ENCODE measurements at regions not wholly inside any gene's neighbourhood (a gene's known extent, or its start where the extent isn't known, plus 50 kb on each side); places are given as distances from the start of the nearest gene placed in this dataset.

- Histone ChIP-seq H3K4me3 (ENCODE audit: low read length in 2 of 2) (peak overlapping the region in 1 of 2 donors; percentile 21), H3K27me3 (ENCODE audit: insufficient read depth, low read length) (no peaks in the 10 kb centered on the region), H3K36me3 (ENCODE audit: insufficient read depth, low read length) (no peaks in the 10 kb centered on the region), H3K27ac (ENCODE audit: low read depth, low read length) (peak overlapping the region; percentile 73), H3K9me3 (ENCODE audit: control insufficient read depth in 1 of 2, low read length in 2 of 2) (no peaks in the 10 kb centered on the region), H3K4me1 (ENCODE audit: insufficient read depth, low read length) (peaks cover 85% of the 10 kb centered on the region)
- DNase-seq, result peak in 1 of 5 donors; percentile 13
- peaks cover 57 to 82% (median 68%) of the 10 kb centered on the region in 4 donors for H3K4me1 Mint-ChIP-seq
- H3K27me3 Mint-ChIP-seq, result no peaks in the 10 kb centered on the region
- POLR2A ChIA-PET (ENCODE audit: partially characterized antibody), result interaction anchor here (0.6 to 16.0 kb wide), 26 partner anchors 7 to 200 kb away, joined by 3 to 374 read pairs (median 4); partner anchors contain the start of gene ITGA4
- H3K9me3 Mint-ChIP-seq, result peaks cover 0 to 7% (median 3%) of the 10 kb centered on the region in 8 donors
- CTCF ChIA-PET (ENCODE audit: partially characterized antibody), result interaction anchor here (0.5 to 7.4 kb wide), 19 partner anchors 9 to 200 kb away, joined by 3 to 46 read pairs (median 4); partner anchors contain the start of gene ITGA4
- peak overlapping the region; percentile 9 to 87 (median 62) for H3K4me3 Mint-ChIP-seq
- H3K36me3 Mint-ChIP-seq, result peaks cover 0 to 4% of the 10 kb centered on the region in 2 donors
- peak overlapping the region; percentile 88 to 97 (median 92) for H3K27ac Mint-ChIP-seq
- intact Hi-C loops (cut with micrococcal nuclease), result loop anchor here (1.0 to 2.0 kb wide), 3 partner anchors 23 to 179 kb away; no protein-coding TSS in a partner anchor
These were observed 153.0 kb upstream of the ITGA4 start for GRCh38 chr2:181304011-181304844.

- no peaks in the 10 kb centered on the region for H3K36me3 ChIP-seq (ENCODE audit: insufficient read depth, low read length)
- H3K27ac ChIP-seq (ENCODE audit: low read depth, low read length), result peak overlapping the region; percentile 73
- H3K4me1 ChIP-seq (ENCODE audit: insufficient read depth, low read length), result peaks cover 91% of the 10 kb centered on the region
- ChIA-PET CTCF (ENCODE audit: partially characterized antibody) (interaction anchor here (1.2 to 7.4 kb wide), 3 partner anchors 152 to 200 kb away, joined by 4 to 46 read pairs (median 6); partner anchors contain the start of gene ITGA4), POLR2A (ENCODE audit: partially characterized antibody) (interaction anchor here (0.7 to 16.0 kb wide), 20 partner anchors 6 to 201 kb away, joined by 3 to 374 read pairs (median 6); partner anchors contain the start of gene ITGA4)
- peak in 4 of 5 donors; percentile 38 to 71 (median 44) for DNase-seq
- H3K4me3 ChIP-seq (ENCODE audit: low read length in 2 of 2), result peak overlapping the region in 1 of 2 donors; percentile 16
- intact Hi-C loops (cut with micrococcal nuclease), result loop anchor here (1.0 to 5.0 kb wide), 6 partner anchors 25 to 201 kb away; no protein-coding TSS in a partner anchor
- no peaks in the 10 kb centered on the region for H3K9me3 ChIP-seq (ENCODE audit: control insufficient read depth in 1 of 2, low read length in 2 of 2)
- Mint-ChIP-seq H3K4me3 (peak overlapping the region; percentile 64 to 81 (median 72)), H3K9me3 (no peaks in the 10 kb centered on the region), H3K36me3 (peaks cover 0 to 1% of the 10 kb centered on the region in 2 donors), H3K27ac (peak overlapping the region; percentile 88 to 97 (median 92)), H3K4me1 (peaks cover 53 to 80% (median 65%) of the 10 kb centered on the region in 4 donors), H3K27me3 (no peaks in the 10 kb centered on the region)
- no peaks in the 10 kb centered on the region for H3K27me3 ChIP-seq (ENCODE audit: insufficient read depth, low read length)
These were observed 151.7 kb upstream of the ITGA4 start for GRCh38 chr2:181305301-181306123.

- Histone ChIP-seq H3K4me1 (ENCODE audit: insufficient read depth, low read length) (peaks cover 89% of the 10 kb centered on the region), H3K4me3 (ENCODE audit: low read length in 2 of 2) (peak overlapping the region in 1 of 2 donors; percentile 16), H3K27ac (ENCODE audit: low read depth, low read length) (peak overlapping the region; percentile 73), H3K36me3 (ENCODE audit: insufficient read depth, low read length) (no peaks in the 10 kb centered on the region), H3K27me3 (ENCODE audit: insufficient read depth, low read length) (no peaks in the 10 kb centered on the region), H3K9me3 (ENCODE audit: control insufficient read depth in 1 of 2, low read length in 2 of 2) (no peaks in the 10 kb centered on the region)
- H3K4me3 Mint-ChIP-seq, result peak overlapping the region; percentile 28 to 89 (median 70)
- intact Hi-C loops (cut with micrococcal nuclease), result loop anchor here (2.0 to 5.0 kb wide), 3 partner anchors 82 to 129 kb away; no protein-coding TSS in a partner anchor
- CTCF ChIA-PET (ENCODE audit: partially characterized antibody), result interaction anchor here (2.2 to 7.4 kb wide), 2 partner anchors 151 to 181 kb away, joined by 6 to 46 read pairs; partner anchors contain the start of gene ITGA4
- H3K27ac Mint-ChIP-seq, result peak overlapping the region; percentile 88 to 97 (median 92)
- H3K4me1 Mint-ChIP-seq, result peaks cover 43 to 71% (median 56%) of the 10 kb centered on the region in 4 donors
- no peaks in the 10 kb centered on the region for H3K9me3 Mint-ChIP-seq
- no peaks in the 10 kb centered on the region for H3K27me3 Mint-ChIP-seq
- DNase-seq, result peak in 3 of 5 donors; percentile 44 to 48 (median 48)
- POLR2A ChIA-PET (ENCODE audit: partially characterized antibody), result interaction anchor here (1.2 to 16.0 kb wide), 7 partner anchors 31 to 198 kb away, joined by 3 to 374 read pairs (median 13); partner anchors contain the start of gene ITGA4
- no peaks in the 10 kb centered on the region for H3K36me3 Mint-ChIP-seq
These were observed 150.4 kb upstream of the ITGA4 start for GRCh38 chr2:181306785-181307184.

- Mint-ChIP-seq H3K27ac (peak overlapping the region; percentile 88 to 97 (median 92)), H3K4me3 (peak overlapping the region in 7 of 8 donors; percentile 62 to 89 (median 75)), H3K27me3 (no peaks in the 10 kb centered on the region), H3K36me3 (no peaks in the 10 kb centered on the region), H3K9me3 (peaks cover 0 to 1% (median 0%) of the 10 kb centered on the region in 8 donors), H3K4me1 (peaks cover 49 to 77% (median 59%) of the 10 kb centered on the region in 4 donors)
- ChIA-PET POLR2A (ENCODE audit: partially characterized antibody) (interaction anchor here (0.9 to 16.0 kb wide), 9 partner anchors 7 to 183 kb away, joined by 3 to 374 read pairs (median 15); partner anchors contain the start of gene ITGA4), CTCF (ENCODE audit: partially characterized antibody) (interaction anchor here (1.1 to 7.4 kb wide), 7 partner anchors 9 to 203 kb away, joined by 3 to 46 read pairs (median 4); partner anchors contain the start of gene ITGA4)
- Histone ChIP-seq H3K4me3 (ENCODE audit: low read length in 2 of 2) (no peak overlapping the region), H3K4me1 (ENCODE audit: insufficient read depth, low read length) (peaks cover 89% of the 10 kb centered on the region), H3K27me3 (ENCODE audit: insufficient read depth, low read length) (no peaks in the 10 kb centered on the region), H3K9me3 (ENCODE audit: control insufficient read depth in 1 of 2, low read length in 2 of 2) (no peaks in the 10 kb centered on the region), H3K36me3 (ENCODE audit: insufficient read depth, low read length) (no peaks in the 10 kb centered on the region), H3K27ac (ENCODE audit: low read depth, low read length) (peak overlapping the region; percentile 73)
- peak in 1 of 5 donors; percentile 43 for DNase-seq
- intact Hi-C loops (cut with micrococcal nuclease), result loop anchor here (2.0 to 5.0 kb wide), 3 partner anchors 83 to 130 kb away; no protein-coding TSS in a partner anchor
These were observed 149.8 kb upstream of the ITGA4 start for GRCh38 chr2:181307203-181307991.

- no peaks in the 10 kb centered on the region for H3K36me3 ChIP-seq (ENCODE audit: insufficient read depth, low read length)
- H3K27ac ChIP-seq (ENCODE audit: low read depth, low read length), result peak overlapping the region; percentile 73
- no peaks in the 10 kb centered on the region for H3K27me3 ChIP-seq (ENCODE audit: insufficient read depth, low read length)
- H3K4me1 ChIP-seq (ENCODE audit: insufficient read depth, low read length), result peaks cover 96% of the 10 kb centered on the region
- Mint-ChIP-seq H3K27ac (peak overlapping the region; percentile 88 to 97 (median 92)), H3K27me3 (no peaks in the 10 kb centered on the region), H3K9me3 (peaks cover 0 to 1% (median 0%) of the 10 kb centered on the region in 8 donors), H3K4me3 (peak overlapping the region; percentile 45 to 89 (median 82)), H3K4me1 (peaks cover 53 to 86% (median 70%) of the 10 kb centered on the region in 4 donors), H3K36me3 (no peaks in the 10 kb centered on the region)
- peak overlapping the region; percentile 3 to 40 for H3K4me3 ChIP-seq (ENCODE audit: low read length in 2 of 2)
- no peaks in the 10 kb centered on the region for H3K9me3 ChIP-seq (ENCODE audit: control insufficient read depth in 1 of 2, low read length in 2 of 2)
- intact Hi-C loops (cut with micrococcal nuclease), result loop anchor here (5.0 kb wide), 2 partner anchors 83 to 132 kb away; no protein-coding TSS in a partner anchor
- DNase-seq, result no peak
- CTCF ChIA-PET (ENCODE audit: partially characterized antibody), result interaction anchor here (0.9 to 7.4 kb wide), 9 partner anchors 10 to 204 kb away, joined by 3 to 46 read pairs (median 4); partner anchors contain the start of gene ITGA4
- POLR2A ChIA-PET (ENCODE audit: partially characterized antibody), result interaction anchor here (0.6 to 16.0 kb wide), 14 partner anchors 8 to 204 kb away, joined by 3 to 374 read pairs (median 5); partner anchors contain the start of gene ITGA4
These were observed 148.2 kb upstream of the ITGA4 start for GRCh38 chr2:181308766-181309515.

All from CD4-positive, alpha-beta memory T cell (primary cell).